ENCODE measurements at regions not wholly inside any gene's neighbourhood (a gene's known extent, or its start where the extent isn't known, plus 50 kb on each side); places are given as distances from the start of the nearest gene placed in this dataset.

GRCh38 chr3:67324554-67324953, 326.4 kb downstream of the KBTBD8 start:
- no peak for TF ChIP-seq CTCF (conservative IDR thresholded peaks at IDR 0.05; ENCODE audit: low read depth, low read length)
- DNase-seq (ENCODE audit: low read depth): no peak

More at GRCh38 chr3:67324554-67324953, 326.4 kb downstream of the KBTBD8 start:
- no peak overlapping the region for H3K4me3 ChIP-seq (ENCODE audit: low read depth, low read length)
